Activated B cell treated with CpG ODN at 0.5 μM for 24 hours (primary cell): ENCODE measurements at regions not wholly inside any gene's neighbourhood (a gene's known extent, or its start where the extent isn't known, plus 50 kb on each side); places are given as distances from the start of the nearest gene placed in this dataset.

ENCODE experiments used
- ATAC-seq: fragments of 200-7000 bp; cut with Tn5 transposase; one replicate; pipeline ENCODE4 v1.10.0; 2021; ENCODE audit warnings: low read depth, mild to moderate bottlenecking, moderate library complexity
- CTCF ChIA-PET: fragments of 350-600 bp; sonication (Branson Sonifier 250); formaldehyde crosslinking; loops from one replicate; lab custom pipeline; 2021; ENCODE audit warnings: antibody characterized with exemption; lab: Charles Lee
- POLR2A ChIA-PET: fragments of 350-600 bp; sonication (Branson Sonifier 250); formaldehyde crosslinking; loops from one replicate; lab custom pipeline; 2021; ENCODE audit warnings: antibody characterized with exemption; lab: Charles Lee
- DNase-seq: peaks from one replicate; pipeline ENCODE4 v3.0.0; 2022
- H3K27ac Mint-ChIP-seq: one replicate; pipeline ENCODE4 v1.8.0; 2020; ENCODE audit warnings: mixed read lengths
- H3K27me3 Mint-ChIP-seq: one replicate; pipeline ENCODE4 v1.8.0; 2021; ENCODE audit warnings: mixed read lengths
- H3K36me3 Mint-ChIP-seq: one replicate; pipeline ENCODE4 v1.8.0; 2021; ENCODE audit warnings: low read depth, mixed read lengths
- H3K4me1 Mint-ChIP-seq: one replicate; pipeline ENCODE4 v1.8.0; 2021; ENCODE audit warnings: mixed read lengths
- H3K4me3 Mint-ChIP-seq: one replicate; pipeline ENCODE4 v1.8.0; 2020; ENCODE audit warnings: mild to moderate bottlenecking, mixed read lengths
- H3K9me3 Mint-ChIP-seq: one replicate; pipeline ENCODE4 v1.8.0; 2020; ENCODE audit warnings: mixed read lengths
- CTCF ChIP-seq: fragments of 200-600 bp; IDR thresholded peaks from one replicate; pipeline ENCODE4 v1.8.0; 2022; ENCODE audit warnings: antibody characterized with exemption, mild to moderate bottlenecking
- intact Hi-C: fragments of 100-400 bp; cut with micrococcal nuclease; formaldehyde crosslinking; loops from one replicate; pipeline ENCODE4 v1.15.1; 2024

GRCh38 chr7:3152714-3153113 lies 109.0 kb upstream of the CARD11 start:
- Mint-ChIP-seq H3K4me3 (no peak overlapping the region), H3K36me3 (no peaks in the 10 kb centered on the region), H3K9me3 (no peaks in the 10 kb centered on the region), H3K4me1 (peaks cover 40% of the 10 kb centered on the region), H3K27me3 (peaks cover 3% of the 10 kb centered on the region), H3K27ac (no peak overlapping the region)
- ATAC-seq (no peak), DNase-seq (no peak)
- ChIA-PET CTCF (interaction anchor here (0.9 to 1.6 kb wide), 3 partner anchors 86 to 288 kb away, joined by 3 to 4 read pairs (median 3); no protein-coding TSS in a partner anchor), POLR2A (no interaction called here)
- no peak for TF ChIP-seq CTCF
- intact Hi-C loops, result loop anchor here (5.0 kb wide), 1 partner anchor 200 kb away; no protein-coding TSS in a partner anchor

GRCh38 chr7:3153118-3153517 lies 109.5 kb upstream of the CARD11 start:
- CTCF ChIA-PET, result interaction anchor here (3.0 to 4.7 kb wide), 2 partner anchors 87 to 288 kb away, joined by 41 to 51 read pairs; no protein-coding TSS in a partner anchor
- H3K9me3 Mint-ChIP-seq, result no peaks in the 10 kb centered on the region
- peaks cover 40% of the 10 kb centered on the region for H3K4me1 Mint-ChIP-seq
- intact Hi-C loops, result loop anchor here (5.0 kb wide), 1 partner anchor 201 kb away; no protein-coding TSS in a partner anchor
- POLR2A ChIA-PET, result no interaction called here
- peaks cover 5% of the 10 kb centered on the region for H3K27me3 Mint-ChIP-seq
- TF ChIP-seq CTCF, result no peak
- no peak overlapping the region for H3K27ac Mint-ChIP-seq
- no peak for DNase-seq
- H3K4me3 Mint-ChIP-seq, result no peak overlapping the region
- no peak for ATAC-seq
- no peaks in the 10 kb centered on the region for H3K36me3 Mint-ChIP-seq

- ATAC-seq (no peak), DNase-seq (no peak)
- intact Hi-C loops, result loop anchor here (2.0 to 5.0 kb wide), 2 partner anchors 62 to 202 kb away; no protein-coding TSS in a partner anchor
- Mint-ChIP-seq H3K4me3 (no peak overlapping the region), H3K36me3 (no peaks in the 10 kb centered on the region), H3K27me3 (peaks cover 5% of the 10 kb centered on the region), H3K4me1 (peaks cover 40% of the 10 kb centered on the region), H3K9me3 (no peaks in the 10 kb centered on the region), H3K27ac (no peak overlapping the region)
- ChIA-PET CTCF (interaction anchor here (0.8 to 4.7 kb wide), 15 partner anchors 8 to 483 kb away, joined by 3 to 51 read pairs (median 5); no protein-coding TSS in a partner anchor), POLR2A (no interaction called here)
- TF ChIP-seq CTCF, result no peak
These were observed 110.7 kb upstream of the CARD11 start for GRCh38 chr7:3154317-3154716.

- no peaks in the 10 kb centered on the region for H3K36me3 Mint-ChIP-seq
- H3K4me3 Mint-ChIP-seq, result no peak overlapping the region
- ATAC-seq (peak; percentile 84), DNase-seq (no peak)
- peak; percentile 47 for TF ChIP-seq CTCF
- H3K27me3 Mint-ChIP-seq, result peaks cover 2% of the 10 kb centered on the region
- intact Hi-C loops, result loop anchor here (1.0 to 5.0 kb wide), 5 partner anchors 62 to 290 kb away; no protein-coding TSS in a partner anchor
- POLR2A ChIA-PET, result no interaction called here
- H3K4me1 Mint-ChIP-seq, result peaks cover 36% of the 10 kb centered on the region
- no peak overlapping the region for H3K27ac Mint-ChIP-seq
- no peaks in the 10 kb centered on the region for H3K9me3 Mint-ChIP-seq
- CTCF ChIA-PET, result interaction anchor here (0.8 to 4.7 kb wide), 17 partner anchors 9 to 704 kb away, joined by 3 to 51 read pairs (median 5); no protein-coding TSS in a partner anchor
These were observed 111.3 kb upstream of the CARD11 start for GRCh38 chr7:3154881-3155494.

- Mint-ChIP-seq H3K27me3 (peaks cover 3% of the 10 kb centered on the region), H3K4me3 (no peak overlapping the region), H3K9me3 (no peaks in the 10 kb centered on the region), H3K27ac (no peak overlapping the region), H3K4me1 (peaks cover 25% of the 10 kb centered on the region), H3K36me3 (no peaks in the 10 kb centered on the region)
- no peak for ATAC-seq
- DNase-seq, result no peak
- intact Hi-C loops, result no loop called here
- TF ChIP-seq CTCF, result no peak
- POLR2A ChIA-PET, result no interaction called here
- CTCF ChIA-PET, result interaction anchor here (1.2 to 4.7 kb wide), 2 partner anchors 91 to 291 kb away, joined by 3 to 51 read pairs; no protein-coding TSS in a partner anchor
These were observed 112.8 kb upstream of the CARD11 start for GRCh38 chr7:3156508-3156907.
